K562 (cell line): ENCODE measurements at regions not wholly inside any gene's neighbourhood (a gene's known extent, or its start where the extent isn't known, plus 50 kb on each side); places are given as distances from the start of the nearest gene placed in this dataset.

Source experiments
- ATAC-seq: fragments of 200-7000 bp; cut with Tn5 transposase; 3 replicates; pipeline ENCODE4 v1.9.1; 2020; ENCODE audit warnings: moderate library complexity
- BruUV-seq: library from RNA; stranded (reverse); fragments of 400-500 nt; replicated peaks from 2 replicates; lab custom pipeline; 2021; lab: Mats Ljungman, UMichigan
- CTCF ChIA-PET: fragments of 300-600 bp; formaldehyde crosslinking; extraction: SDS; loops from one replicate; lab custom pipeline; 2021; ENCODE audit warnings: low intra/inter-chr PET ratio; lab: Yijun Ruan, JAX
- POLR2A ChIA-PET: fragments of 300-600, 350-650 bp; sonication (Branson Sonifier 250); formaldehyde crosslinking; extraction: SDS; loops from one replicate; lab custom pipeline; 2021; ENCODE audit warnings: antibody characterized with exemption, inconsistent platforms; lab: Yijun Ruan, JAX
- DNase-seq, 4 experiments: peaks; one replicate each; pipeline versions ENCODE4 v3.0.0 to v3.0.0-alpha.2; 2011 to 2018; ENCODE audit warnings: low spot score in 3 of 4, mixed read lengths in 3 of 4; ENCODE audit errors: extremely low read depth in 1 of 4
- FAIRE-seq: peaks from 2 replicates; lab custom pipeline; 2011; peaks lifted over from hg19 to GRCh38; lab: Jason Lieb, UNC
- H2AFZ ChIP-seq: 2 replicates; pipeline ENCODE4 v1.6.0; 2011; ENCODE audit warnings: low read depth, low read length, control low read depth, inconsistent platforms
- H3K27ac ChIP-seq: fragments of 200-600 bp; 3 replicates; pipeline ENCODE4 v1.8.0; 2011; ENCODE audit warnings: low read depth, mild to moderate bottlenecking, control low read depth, inconsistent platforms, low read length, moderate library complexity, mixed read lengths; ENCODE audit errors: extremely low read depth
- H3K27me3 ChIP-seq, 2 experiments: fragments of 300-600 bp in 1 of 2; 2 replicates in 1 of 2; 3 replicates in 1 of 2; pipeline versions ENCODE4 v1.6.0 to v1.8.0; 2011; ENCODE audit warnings: inconsistent platforms in 2 of 2, low read length in 2 of 2, mild to moderate bottlenecking in 1 of 2, mixed read lengths in 1 of 2, moderate library complexity in 1 of 2; ENCODE audit not compliant: control insufficient read depth in 2 of 2, insufficient read depth in 2 of 2
- H3K36me3 ChIP-seq: fragments of 300-600 bp; 3 replicates; pipeline ENCODE4 v1.8.0; 2011; ENCODE audit warnings: mild to moderate bottlenecking, low read length, inconsistent platforms; ENCODE audit not compliant: control insufficient read depth, insufficient read depth
- H3K4me1 ChIP-seq, 2 experiments: fragments of 200-600 bp in 1 of 2; replicated peaks in 1 of 2; 2 replicates in 1 of 2; 3 replicates in 1 of 2; pipeline versions ENCODE4 v1.5.1 to v1.8.0; 2011; ENCODE audit warnings: inconsistent platforms in 2 of 2, low read length in 2 of 2, mild to moderate bottlenecking in 1 of 2, mixed read lengths in 1 of 2, moderate library complexity in 1 of 2; ENCODE audit not compliant: control insufficient read depth in 2 of 2, insufficient read depth in 2 of 2
- H3K4me2 ChIP-seq: 2 replicates; pipeline ENCODE4 v1.6.1; 2011; ENCODE audit warnings: low read length, control low read depth, inconsistent platforms, mixed read lengths; ENCODE audit not compliant: insufficient read depth
- H3K4me3 ChIP-seq: fragments of 200-600 bp; sonication (generic), shearing (Covaris generic); 2 replicates; pipeline ENCODE4 v1.5.1; 2016; ENCODE audit warnings: control low read depth, inconsistent platforms
- H3K79me2 ChIP-seq: fragments of 200-600 bp; 3 replicates; pipeline ENCODE4 v1.8.0; 2011; ENCODE audit warnings: low read length, inconsistent platforms; ENCODE audit not compliant: control insufficient read depth, insufficient read depth
- H3K9ac ChIP-seq, 2 experiments: 2 replicates each; pipeline versions ENCODE4 v1.6.0 to v1.6.1; 2011; ENCODE audit warnings: low read depth in 2 of 2, low read length in 2 of 2, control low read depth in 1 of 2, inconsistent platforms in 1 of 2, mild to moderate bottlenecking in 1 of 2, mixed read lengths in 1 of 2; ENCODE audit not compliant: insufficient read depth in 1 of 2
- H3K9me1 ChIP-seq: one replicate; pipeline ENCODE4 v1.6.0; 2011; ENCODE audit warnings: inconsistent platforms, mild to moderate bottlenecking, low read length, moderate library complexity; ENCODE audit not compliant: control insufficient read depth, insufficient read depth
- H3K9me3 ChIP-seq: replicated peaks from 2 replicates; pipeline ENCODE4 v1.5.1; 2011; ENCODE audit warnings: low read depth, low read length, inconsistent platforms; ENCODE audit not compliant: control insufficient read depth, insufficient read depth
- H4K20me1 ChIP-seq: replicated peaks from 2 replicates; pipeline ENCODE4 v1.6.1; 2011; ENCODE audit warnings: low read length, inconsistent platforms, mixed read lengths; ENCODE audit not compliant: control insufficient read depth, insufficient read depth
- ETV5 ChIP-seq: sonication (generic); formaldehyde crosslinking; IDR thresholded peaks from 2 replicates; pipeline ENCODE4 v1.4.0; 2020; ENCODE audit warnings: low read depth, mild to moderate bottlenecking, missing genetic modification reagents
- JUN ChIP-seq, 2 experiments: sonication (generic) in 1 of 2; formaldehyde crosslinking in 1 of 2; IDR thresholded peaks; 2 replicates each; pipeline versions ENCODE4 v1.6.1 to v1.8.0; 2012 to 2022; ENCODE audit warnings: borderline replicate concordance in 2 of 2, mild to moderate bottlenecking in 2 of 2, improper control_type of control experiment in 1 of 2, low read depth in 1 of 2, low read length in 1 of 2, missing genetic modification reagents in 1 of 2
- JUND ChIP-seq, 2 experiments: IDR thresholded peaks; 2 replicates in 1 of 2; 3 replicates in 1 of 2; pipeline ENCODE4 v1.6.1; 2011; ENCODE audit warnings: borderline replicate concordance in 2 of 2, low read depth in 2 of 2, low read length in 2 of 2, improper control_type of control experiment in 1 of 2, missing biosample characterization in 1 of 2, missing genetic modification characterization in 1 of 2, missing genetic modification reagents in 1 of 2
- KDM5B ChIP-seq: fragments of 200-600 bp; sonication (generic); IDR thresholded peaks from 2 replicates; pipeline ENCODE4 v1.6.1; 2012; ENCODE audit warnings: low read depth, mild to moderate bottlenecking, moderate library complexity, low read length, control low read depth, inconsistent platforms; ENCODE audit not compliant: insufficient replicate concordance
- PURB ChIP-seq: sonication (generic); formaldehyde crosslinking; IDR thresholded peaks from 2 replicates; pipeline ENCODE4 v1.9.0; 2021; ENCODE audit warnings: low read depth, mild to moderate bottlenecking, missing genetic modification reagents
- SMAD3 ChIP-seq: fragments of 450-650 bp; formaldehyde crosslinking; conservative IDR thresholded peaks from 2 replicates; pipeline ENCODE4 v1.4.0; 2020; ENCODE audit warnings: mild to moderate bottlenecking
- ZNF444 ChIP-seq: fragments of 250-450 bp; sonication (Bioruptor Pico); IDR thresholded peaks from 2 replicates; pipeline ENCODE4 v1.4.0; 2020; ENCODE audit warnings: mild to moderate bottlenecking, moderate library complexity
- WGBS: fragments of 100-300 bp; shearing (Covaris generic); methylation state at CpG from one replicate; pipeline ENCODE4 v1.1.6; 2016; ENCODE audit warnings: low coverage, mixed read lengths; ENCODE audit not compliant: insufficient coverage; ENCODE audit errors: missing lambda C conversion rate; 5-methylcytosine and 5-hydroxymethylcytosine counted together
- in situ Hi-C: fragments of 300-500 bp; cut with MboI; formaldehyde crosslinking; loops from 4 replicates; pipeline ENCODE4 v1.15.0; 2018; ENCODE audit warnings: inconsistent platforms, mixed read lengths
- intact Hi-C: fragments of 100-400 bp; cut with micrococcal nuclease; formaldehyde crosslinking; loops from 2 replicates; pipeline ENCODE4 v1.14.2; 2022
- TF ChIP-seq, protein P1 (sequence below): fragments of 250-450 bp; sonication (Bioruptor Pico); IDR thresholded peaks from 2 replicates; pipeline ENCODE4 v1.5.0; 2021; ENCODE audit warnings: mild to moderate bottlenecking, moderate library complexity
- TF ChIP-seq, protein P2 (sequence below): fragments of 450-650 bp; IDR thresholded peaks from 2 replicates; pipeline ENCODE4 v1.7.1; 2018; ENCODE audit warnings: mild to moderate bottlenecking, low read depth; ENCODE audit not compliant: partially characterized antibody
- TF ChIP-seq, protein P3 (sequence below): sonication (generic); formaldehyde crosslinking; IDR thresholded peaks from 2 replicates; pipeline ENCODE4 v1.8.0; 2023; ENCODE audit warnings: mild to moderate bottlenecking, missing genetic modification reagents

DNA sequence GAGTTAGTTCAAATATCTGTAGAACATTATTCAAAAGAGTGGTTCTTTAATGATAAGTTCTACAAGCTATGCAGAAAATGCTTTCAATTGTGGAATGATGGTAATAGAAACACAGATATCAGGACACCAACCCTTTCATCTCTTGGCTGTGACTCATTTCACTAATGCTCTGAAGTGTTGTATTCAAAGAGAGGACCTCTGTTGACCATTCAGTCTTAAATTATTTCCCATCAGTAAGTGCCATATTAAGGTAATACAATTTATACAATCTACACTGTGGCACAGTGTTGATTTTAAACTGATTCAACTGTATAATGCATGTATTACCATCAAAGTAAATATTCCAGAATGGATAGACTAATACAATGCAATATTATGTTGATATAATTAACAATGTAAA, 289.0 kb upstream of the ADGRL3 start (continued):
- TF ChIP-seq, protein P1, sequence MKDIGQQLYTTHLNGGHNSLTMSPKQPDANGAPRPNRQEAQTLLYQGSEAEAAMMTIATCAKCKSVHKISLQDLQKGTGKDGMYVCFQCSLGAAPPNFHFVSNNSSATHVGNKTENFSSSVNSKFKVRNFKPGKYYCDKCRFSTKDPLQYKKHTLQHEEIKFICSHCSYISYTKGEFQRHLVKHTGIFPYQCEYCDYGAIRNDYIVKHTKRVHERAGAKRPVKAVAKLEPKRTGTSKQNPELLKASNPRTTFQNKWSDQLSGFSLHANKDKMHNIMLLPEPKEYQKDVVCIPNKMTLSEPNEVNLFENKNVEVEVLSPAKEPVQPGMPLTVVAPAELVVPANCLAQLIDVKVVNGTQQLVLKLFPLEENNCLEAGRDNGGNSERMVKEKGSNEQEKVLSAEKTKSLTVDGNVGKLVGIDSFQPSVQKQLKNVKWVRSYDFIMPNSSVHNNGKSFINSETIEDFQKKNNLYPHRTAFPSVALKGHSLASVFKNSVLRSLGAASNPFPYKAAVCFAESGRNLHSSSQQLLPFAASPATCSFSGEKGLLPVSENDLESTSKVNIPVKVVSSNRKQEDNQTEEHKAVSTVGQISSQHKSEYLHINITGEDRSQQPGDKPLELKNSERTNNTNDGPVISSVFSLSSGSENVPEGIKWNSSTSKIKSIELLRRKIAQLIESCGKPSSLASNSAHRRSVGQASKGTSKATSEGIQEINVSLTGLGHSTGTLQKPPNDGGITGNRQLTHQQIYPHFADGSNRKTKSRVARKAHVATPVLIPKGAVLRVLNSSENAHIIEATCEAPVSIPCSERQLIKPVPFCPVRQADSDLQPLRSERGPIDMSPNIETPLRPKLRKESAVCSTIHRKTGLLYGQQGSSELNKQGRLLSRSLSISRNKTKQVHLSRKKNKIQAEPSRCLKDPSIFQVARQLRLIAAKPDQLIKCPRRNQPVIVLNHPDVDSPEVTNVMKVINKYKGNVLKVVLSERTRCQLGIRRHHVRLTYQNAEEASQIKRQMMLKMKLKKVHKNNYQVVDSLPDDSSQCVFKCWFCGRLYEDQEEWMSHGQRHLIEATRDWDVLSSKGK: no peak
- TF ChIP-seq, protein P2, sequence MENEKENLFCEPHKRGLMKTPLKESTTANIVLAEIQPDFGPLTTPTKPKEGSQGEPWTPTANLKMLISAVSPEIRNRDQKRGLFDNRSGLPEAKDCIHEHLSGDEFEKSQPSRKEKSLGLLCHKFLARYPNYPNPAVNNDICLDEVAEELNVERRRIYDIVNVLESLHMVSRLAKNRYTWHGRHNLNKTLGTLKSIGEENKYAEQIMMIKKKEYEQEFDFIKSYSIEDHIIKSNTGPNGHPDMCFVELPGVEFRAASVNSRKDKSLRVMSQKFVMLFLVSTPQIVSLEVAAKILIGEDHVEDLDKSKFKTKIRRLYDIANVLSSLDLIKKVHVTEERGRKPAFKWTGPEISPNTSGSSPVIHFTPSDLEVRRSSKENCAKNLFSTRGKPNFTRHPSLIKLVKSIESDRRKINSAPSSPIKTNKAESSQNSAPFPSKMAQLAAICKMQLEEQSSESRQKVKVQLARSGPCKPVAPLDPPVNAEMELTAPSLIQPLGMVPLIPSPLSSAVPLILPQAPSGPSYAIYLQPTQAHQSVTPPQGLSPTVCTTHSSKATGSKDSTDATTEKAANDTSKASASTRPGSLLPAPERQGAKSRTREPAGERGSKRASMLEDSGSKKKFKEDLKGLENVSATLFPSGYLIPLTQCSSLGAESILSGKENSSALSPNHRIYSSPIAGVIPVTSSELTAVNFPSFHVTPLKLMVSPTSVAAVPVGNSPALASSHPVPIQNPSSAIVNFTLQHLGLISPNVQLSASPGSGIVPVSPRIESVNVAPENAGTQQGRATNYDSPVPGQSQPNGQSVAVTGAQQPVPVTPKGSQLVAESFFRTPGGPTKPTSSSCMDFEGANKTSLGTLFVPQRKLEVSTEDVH: no peak

DNA sequence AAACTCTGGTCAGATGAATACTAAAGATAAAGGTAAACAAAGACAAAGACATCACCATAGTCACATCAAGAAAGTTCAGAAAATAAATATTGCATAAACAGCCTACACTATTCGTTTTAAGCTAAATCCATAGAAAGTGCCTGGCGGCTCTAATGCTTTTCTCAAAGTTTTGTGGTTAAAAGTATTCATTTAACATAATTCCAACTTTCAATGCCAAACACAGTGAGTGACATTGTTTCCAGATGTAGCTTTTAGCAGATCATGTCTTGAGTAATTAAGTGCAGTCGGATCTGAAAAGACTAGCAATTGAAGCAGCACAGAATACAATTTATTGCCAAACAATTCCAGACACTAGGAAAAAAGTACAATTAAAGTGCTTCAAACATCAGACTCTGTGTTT, 287.1 kb upstream of the ADGRL3 start:
- BruUV-seq: no TSS peak
- no peaks in the 10 kb centered on the region for H3K9me3 ChIP-seq
- ATAC-seq: no peak
- 2% methylated on average over 3 of the region's 3 CpGs for WGBS
- no peak for DNase-seq
- H3K36me3 ChIP-seq: no peaks in the 10 kb centered on the region
- H3K4me2 ChIP-seq: no peak overlapping the region
- in situ Hi-C loops: no loop called here
- POLR2A ChIA-PET: interaction anchor here (0.6 kb wide), 1 partner anchor 1810 kb away, joined by 3 read pairs; no protein-coding TSS in a partner anchor
- no peak overlapping the region for H3K9ac ChIP-seq
- no peaks in the 10 kb centered on the region for H3K27me3 ChIP-seq
- no peaks in the 10 kb centered on the region for H3K79me2 ChIP-seq
- H2AFZ ChIP-seq: no peak overlapping the region
- no peak overlapping the region for H3K4me3 ChIP-seq
- no peaks in the 10 kb centered on the region for H3K4me1 ChIP-seq
- TF ChIP-seq JUN (IDR thresholded peaks at IDR 0.05; ENCODE audit: borderline replicate concordance, low read depth, low read length) (no peak), JUN (CRISPR knock-in tag; IDR thresholded peaks at IDR 0.05; ENCODE audit: borderline replicate concordance) (no peak), SMAD3 (CRISPR knock-in tag) (no peak), PURB (CRISPR knock-in tag) (no peak), KDM5B (no peak), JUND (IDR thresholded peaks at IDR 0.05; ENCODE audit: borderline replicate concordance, low read depth, low read length) (no peak), JUND (tag; IDR thresholded peaks at IDR 0.05; ENCODE audit: borderline replicate concordance, low read depth, low read length) (no peak), ZNF444 (CRISPR knock-in tag) (no peak), ETV5 (CRISPR knock-in tag) (no peak)
- TF ChIP-seq, protein P3, sequence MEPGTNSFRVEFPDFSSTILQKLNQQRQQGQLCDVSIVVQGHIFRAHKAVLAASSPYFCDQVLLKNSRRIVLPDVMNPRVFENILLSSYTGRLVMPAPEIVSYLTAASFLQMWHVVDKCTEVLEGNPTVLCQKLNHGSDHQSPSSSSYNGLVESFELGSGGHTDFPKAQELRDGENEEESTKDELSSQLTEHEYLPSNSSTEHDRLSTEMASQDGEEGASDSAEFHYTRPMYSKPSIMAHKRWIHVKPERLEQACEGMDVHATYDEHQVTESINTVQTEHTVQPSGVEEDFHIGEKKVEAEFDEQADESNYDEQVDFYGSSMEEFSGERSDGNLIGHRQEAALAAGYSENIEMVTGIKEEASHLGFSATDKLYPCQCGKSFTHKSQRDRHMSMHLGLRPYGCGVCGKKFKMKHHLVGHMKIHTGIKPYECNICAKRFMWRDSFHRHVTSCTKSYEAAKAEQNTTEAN (CRISPR knock-in tag): no peak
- TF ChIP-seq, all 486 proteins: peak for 0
- no peak overlapping the region for H3K27ac ChIP-seq
- no peaks in the 10 kb centered on the region for H3K9me1 ChIP-seq
- no peak for FAIRE-seq
- CTCF ChIA-PET: no interaction called here
- intact Hi-C loops: no loop called here
- H4K20me1 ChIP-seq: no peaks in the 10 kb centered on the region
